ENCODE measurements at regions not wholly inside any gene's neighbourhood (a gene's known extent, or its start where the extent isn't known, plus 50 kb on each side); places are given as distances from the start of the nearest gene placed in this dataset.

GRCh38 chr3:55159016-55159415 is 231.2 kb upstream of the LRTM1 start:
- TF ChIP-seq CTCF (conservative IDR thresholded peaks at IDR 0.05; ENCODE audit: low read length) = no peak
- TF ChIP-seq EZH2phosphoT487 (IDR thresholded peaks at IDR 0.05; ENCODE audit: borderline replicate concordance) = no peak

Measured in Loucy (cell line).